DND-41 (cell line): ENCODE measurements at regions not wholly inside any gene's neighbourhood (a gene's known extent, or its start where the extent isn't known, plus 50 kb on each side); places are given as distances from the start of the nearest gene placed in this dataset.

Experiments used
- EZH2 ChIP-seq: IDR thresholded peaks from 3 replicates; pipeline ENCODE4 v1.6.1; 2012; ENCODE audit warnings: borderline replicate concordance, low read depth, mild to moderate bottlenecking, moderate library complexity, low read length, inconsistent platforms; ENCODE audit not compliant: severe bottlenecking
- TF ChIP-seq, protein P1 (sequence below): IDR thresholded peaks from 2 replicates; pipeline ENCODE4 v1.5.1; 2012; ENCODE audit warnings: borderline replicate concordance, low read length, moderate library complexity, mild to moderate bottlenecking; ENCODE audit not compliant: poor library complexity, severe bottlenecking; ENCODE audit errors: extremely low read depth

DNA sequence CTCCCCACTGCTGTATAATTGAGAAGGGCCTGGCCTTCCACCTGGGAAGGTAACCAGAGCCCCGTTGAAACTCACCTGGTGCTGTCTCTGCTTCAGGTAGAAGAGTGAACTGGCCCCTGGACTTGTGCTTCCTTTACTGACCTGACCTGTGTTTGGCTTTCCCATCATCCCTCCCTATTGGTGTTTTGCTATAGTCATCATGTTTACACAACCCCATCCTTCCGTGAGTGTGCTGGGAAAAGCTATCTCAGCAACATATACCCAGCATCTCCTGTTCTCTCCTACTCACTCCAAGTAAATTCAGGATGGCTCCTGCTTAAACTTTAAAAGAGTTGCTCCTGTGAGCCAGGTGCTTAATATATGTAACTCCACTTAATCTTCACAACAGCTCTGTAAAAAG is 77.2 kb upstream of the TSC22D2 start:
- TF ChIP-seq, protein P1, sequence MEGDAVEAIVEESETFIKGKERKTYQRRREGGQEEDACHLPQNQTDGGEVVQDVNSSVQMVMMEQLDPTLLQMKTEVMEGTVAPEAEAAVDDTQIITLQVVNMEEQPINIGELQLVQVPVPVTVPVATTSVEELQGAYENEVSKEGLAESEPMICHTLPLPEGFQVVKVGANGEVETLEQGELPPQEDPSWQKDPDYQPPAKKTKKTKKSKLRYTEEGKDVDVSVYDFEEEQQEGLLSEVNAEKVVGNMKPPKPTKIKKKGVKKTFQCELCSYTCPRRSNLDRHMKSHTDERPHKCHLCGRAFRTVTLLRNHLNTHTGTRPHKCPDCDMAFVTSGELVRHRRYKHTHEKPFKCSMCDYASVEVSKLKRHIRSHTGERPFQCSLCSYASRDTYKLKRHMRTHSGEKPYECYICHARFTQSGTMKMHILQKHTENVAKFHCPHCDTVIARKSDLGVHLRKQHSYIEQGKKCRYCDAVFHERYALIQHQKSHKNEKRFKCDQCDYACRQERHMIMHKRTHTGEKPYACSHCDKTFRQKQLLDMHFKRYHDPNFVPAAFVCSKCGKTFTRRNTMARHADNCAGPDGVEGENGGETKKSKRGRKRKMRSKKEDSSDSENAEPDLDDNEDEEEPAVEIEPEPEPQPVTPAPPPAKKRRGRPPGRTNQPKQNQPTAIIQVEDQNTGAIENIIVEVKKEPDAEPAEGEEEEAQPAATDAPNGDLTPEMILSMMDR, result no peak
- TF ChIP-seq EZH2, result no peak
